Suprapubic skin (tissue), 4 donors: ENCODE measurements at regions not wholly inside any gene's neighbourhood (a gene's known extent, or its start where the extent isn't known, plus 50 kb on each side); places are given as distances from the start of the nearest gene placed in this dataset.

Source experiments
- DNase-seq, 2 donors: peaks; one replicate each; pipeline ENCODE4 v3.0.0-alpha.2; 2019; ENCODE audit warnings: low spot score in 2 of 2
- H3K27ac ChIP-seq: fragments of 200-600 bp; sonication (generic); one replicate; pipeline ENCODE4 v1.5.1; 2019
- H3K27me3 ChIP-seq: fragments of 200-600 bp; sonication (generic); one replicate; pipeline ENCODE4 v1.5.1; 2019
- H3K36me3 ChIP-seq: fragments of 200-600 bp; sonication (generic); one replicate; pipeline ENCODE4 v1.5.1; 2019
- H3K4me1 ChIP-seq: fragments of 200-600 bp; sonication (generic); one replicate; pipeline ENCODE4 v1.5.1; 2019
- H3K4me3 ChIP-seq: fragments of 200-600 bp; sonication (generic); one replicate; pipeline ENCODE4 v1.5.1; 2019; ENCODE audit warnings: mild to moderate bottlenecking
- H3K9me3 ChIP-seq: fragments of 200-600 bp; sonication (generic); one replicate; pipeline ENCODE4 v1.5.1; 2019
- CTCF ChIP-seq, 2 donors: fragments of 200-600 bp in 1 of 2; fragments of 450-650 bp in 1 of 2; sonication (generic) in 1 of 2; IDR thresholded peaks; one replicate each; pipeline ENCODE4 v1.5.1; 2016 to 2019; ENCODE audit warnings: antibody characterized with exemption in 2 of 2, mild to moderate bottlenecking in 1 of 2, moderate library complexity in 1 of 2
- EP300 ChIP-seq: sonication (generic); formaldehyde crosslinking; IDR thresholded peaks from one replicate; pipeline ENCODE4 v1.6.1; 2017; ENCODE audit warnings: antibody characterized with exemption
- POLR2A ChIP-seq, 2 donors: fragments of 450-650 bp; IDR thresholded peaks; one replicate each; pipeline ENCODE4 v1.6.1; 2017; ENCODE audit warnings: antibody characterized with exemption in 2 of 2, mild to moderate bottlenecking in 2 of 2, moderate library complexity in 2 of 2
- POLR2AphosphoS5 ChIP-seq, 3 donors: sonication (generic); formaldehyde crosslinking; IDR thresholded peaks; one replicate each; pipeline ENCODE4 v1.6.1; 2017; ENCODE audit warnings: antibody characterized with exemption in 3 of 3
- WGBS: methylation state at CpG from one replicate; pipeline ENCODE4 v1.1.5; 2018; 5-methylcytosine and 5-hydroxymethylcytosine counted together

GRCh38 chr1:84740050-84740714 lies 49.9 kb upstream of the SSX2IP start:
- no peaks in the 10 kb centered on the region for H3K27me3 ChIP-seq
- no peak for TF ChIP-seq POLR2A (IDR thresholded peaks at IDR 0.05)
- no peak for TF ChIP-seq CTCF (IDR thresholded peaks at IDR 0.05)
- TF ChIP-seq EP300: no peak
- TF ChIP-seq POLR2AphosphoS5 (IDR thresholded peaks at IDR 0.05): no peak
- H3K36me3 ChIP-seq: no peaks in the 10 kb centered on the region
- H3K4me1 ChIP-seq: no peaks in the 10 kb centered on the region
- H3K9me3 ChIP-seq: no peaks in the 10 kb centered on the region
- DNase-seq: no peak
- no peak overlapping the region for H3K27ac ChIP-seq
- no peak overlapping the region for H3K4me3 ChIP-seq
- WGBS: 84% methylated on average over 2 of the region's 2 CpGs
